RWPE1 (cell line): ENCODE measurements at regions not wholly inside any gene's neighbourhood (a gene's known extent, or its start where the extent isn't known, plus 50 kb on each side); places are given as distances from the start of the nearest gene placed in this dataset.

Source experiments
- CTCF ChIA-PET: fragments of 350-600 bp; sonication (Branson Sonifier 250); formaldehyde crosslinking; extraction: SDS; loops from one replicate; lab custom pipeline; 2021; lab: Yijun Ruan, JAX
- POLR2A ChIA-PET: fragments of 400-600 bp; formaldehyde crosslinking; extraction: SDS; loops from one replicate; lab custom pipeline; 2020; ENCODE audit warnings: antibody characterized with exemption; ENCODE audit not compliant: low non-redundant PET; lab: Yijun Ruan, JAX
- DNase-seq: peaks from one replicate; pipeline ENCODE4 v3.0.0; 2012; ENCODE audit warnings: low spot score
- H3K27ac ChIP-seq: fragments of 450-650 bp; 2 replicates; pipeline ENCODE4 v1.5.1; 2017
- CTCF ChIP-seq: fragments of 450-650 bp; conservative IDR thresholded peaks from 2 replicates; pipeline ENCODE4 v1.5.1; 2017; ENCODE audit warnings: low read depth, mild to moderate bottlenecking

- no peak for DNase-seq
- ChIA-PET POLR2A (no interaction called here), CTCF (no interaction called here)
- H3K27ac ChIP-seq = no peak overlapping the region
- TF ChIP-seq CTCF = no peak
Observed at GRCh38 chr5:161149078-161149477, 297.1 kb upstream of the ATP10B start.

GRCh38 chr5:161138751-161139455 lies 286.9 kb upstream of the ATP10B start:
- ChIA-PET POLR2A (no interaction called here), CTCF (interaction anchor here (0.7 kb wide), 1 partner anchor 629 kb away, joined by 4 read pairs; no protein-coding TSS in a partner anchor)
- H3K27ac ChIP-seq = no peak overlapping the region
- no peak for DNase-seq
- no peak for TF ChIP-seq CTCF

GRCh38 chr5:161134956-161135355 lies 282.9 kb upstream of the ATP10B start:
- POLR2A ChIA-PET = no interaction called here
- H3K27ac ChIP-seq = no peak overlapping the region
- no peak for DNase-seq
- no peak for TF ChIP-seq CTCF
- CTCF ChIA-PET = no interaction called here

- no peak for TF ChIP-seq CTCF
- ChIA-PET CTCF (no interaction called here), POLR2A (no interaction called here)
- no peak for DNase-seq
- H3K27ac ChIP-seq = no peak overlapping the region
Observed at GRCh38 chr5:161134083-161134482, 282.1 kb upstream of the ATP10B start.

GRCh38 chr5:161115941-161116340 lies 263.9 kb upstream of the ATP10B start:
- ChIA-PET CTCF (no interaction called here), POLR2A (no interaction called here)
- no peak overlapping the region for H3K27ac ChIP-seq
- DNase-seq = no peak
- no peak for TF ChIP-seq CTCF

GRCh38 chr5:161112371-161112770 lies 260.4 kb upstream of the ATP10B start:
- POLR2A ChIA-PET = no interaction called here
- no peak overlapping the region for H3K27ac ChIP-seq
- CTCF ChIA-PET = no interaction called here
- no peak for TF ChIP-seq CTCF
- no peak for DNase-seq
